Adrenal gland (tissue), 5 donors: ENCODE measurements at regions not wholly inside any gene's neighbourhood (a gene's known extent, or its start where the extent isn't known, plus 50 kb on each side); places are given as distances from the start of the nearest gene placed in this dataset.

Experiments used
- POLR2A ChIP-seq, 2 donors: fragments of 450-650 bp; IDR thresholded peaks; one replicate each; pipeline ENCODE4 v1.6.1; 2017; ENCODE audit warnings: antibody characterized with exemption in 2 of 2, mild to moderate bottlenecking in 2 of 2, moderate library complexity in 1 of 2
- TF ChIP-seq, protein P1 (sequence below), 6 experiments: fragments of 450-650 bp in 4 of 6; fragments of 200-600 bp in 2 of 6; sonication (generic) in 1 of 6; IDR thresholded peaks; 1 replicate in 5 of 6; 2 replicates in 1 of 6; pipeline versions ENCODE4 v1.5.1 to v1.8.0; 2016 to 2021; ENCODE audit warnings: antibody characterized with exemption in 6 of 6, mild to moderate bottlenecking in 2 of 6, moderate library complexity in 1 of 6
- donor health status: DM: no; HTN: no; CAD: no.

- TF ChIP-seq, protein P1, sequence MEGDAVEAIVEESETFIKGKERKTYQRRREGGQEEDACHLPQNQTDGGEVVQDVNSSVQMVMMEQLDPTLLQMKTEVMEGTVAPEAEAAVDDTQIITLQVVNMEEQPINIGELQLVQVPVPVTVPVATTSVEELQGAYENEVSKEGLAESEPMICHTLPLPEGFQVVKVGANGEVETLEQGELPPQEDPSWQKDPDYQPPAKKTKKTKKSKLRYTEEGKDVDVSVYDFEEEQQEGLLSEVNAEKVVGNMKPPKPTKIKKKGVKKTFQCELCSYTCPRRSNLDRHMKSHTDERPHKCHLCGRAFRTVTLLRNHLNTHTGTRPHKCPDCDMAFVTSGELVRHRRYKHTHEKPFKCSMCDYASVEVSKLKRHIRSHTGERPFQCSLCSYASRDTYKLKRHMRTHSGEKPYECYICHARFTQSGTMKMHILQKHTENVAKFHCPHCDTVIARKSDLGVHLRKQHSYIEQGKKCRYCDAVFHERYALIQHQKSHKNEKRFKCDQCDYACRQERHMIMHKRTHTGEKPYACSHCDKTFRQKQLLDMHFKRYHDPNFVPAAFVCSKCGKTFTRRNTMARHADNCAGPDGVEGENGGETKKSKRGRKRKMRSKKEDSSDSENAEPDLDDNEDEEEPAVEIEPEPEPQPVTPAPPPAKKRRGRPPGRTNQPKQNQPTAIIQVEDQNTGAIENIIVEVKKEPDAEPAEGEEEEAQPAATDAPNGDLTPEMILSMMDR (IDR thresholded peaks at IDR 0.05), result no peak
- TF ChIP-seq POLR2A (IDR thresholded peaks at IDR 0.05), result no peak
These were observed 579.2 kb downstream of the BCL11A start for GRCh38 chr2:59974051-59974766.
